Astrocyte of the cerebellum (primary cell): ENCODE measurements at regions not wholly inside any gene's neighbourhood (a gene's known extent, or its start where the extent isn't known, plus 50 kb on each side); places are given as distances from the start of the nearest gene placed in this dataset.
"Not testable (repeated sequence)": the region's sequence is repeated elsewhere in the genome, so short reads cannot be mapped to it uniquely, and the experiment has no call there.

ENCODE experiments used
- DNase-seq: peaks from one replicate; pipeline ENCODE4 v3.0.0-alpha.2; 2011; ENCODE audit warnings: low read depth
- H3K4me3 ChIP-seq: 2 replicates; pipeline ENCODE4 v1.5.1; 2011; ENCODE audit warnings: mild to moderate bottlenecking, low read depth, low read length, moderate library complexity
- in situ Hi-C: cut with HindIII; loops from 2 replicates; pipeline ENCODE4 v1.10.0; 2017; ENCODE audit warnings: low sequenced_read_pairs
- TF ChIP-seq, protein P1 (sequence below): IDR thresholded peaks from 2 replicates; pipeline ENCODE4 v1.5.1; 2012; ENCODE audit warnings: low read length, low read depth, moderate library complexity, mild to moderate bottlenecking; ENCODE audit errors: missing control alignments

DNA sequence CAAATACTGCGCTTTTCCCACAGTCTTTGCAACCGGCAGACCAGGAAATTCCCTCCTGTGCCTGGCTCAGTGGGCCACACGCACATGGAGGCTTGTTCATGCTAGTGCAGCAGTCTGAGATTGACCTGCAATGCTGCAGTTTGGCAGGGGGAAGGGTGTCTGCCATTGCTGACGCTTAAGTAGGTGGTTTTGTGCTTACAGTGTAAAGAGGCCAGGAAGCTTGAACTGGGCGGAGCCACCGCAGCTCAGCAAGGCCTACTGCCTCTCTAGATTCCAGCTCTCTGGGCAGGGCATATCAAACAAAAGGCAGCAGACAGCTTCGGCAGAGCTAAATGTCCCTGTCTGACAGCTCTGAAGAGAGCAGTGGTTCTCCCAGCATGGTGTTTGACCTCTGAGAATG, 390.5 kb upstream of the TECRL start:
- H3K4me3 ChIP-seq: no peak overlapping the region
- DNase-seq: no peak
- TF ChIP-seq, protein P1, sequence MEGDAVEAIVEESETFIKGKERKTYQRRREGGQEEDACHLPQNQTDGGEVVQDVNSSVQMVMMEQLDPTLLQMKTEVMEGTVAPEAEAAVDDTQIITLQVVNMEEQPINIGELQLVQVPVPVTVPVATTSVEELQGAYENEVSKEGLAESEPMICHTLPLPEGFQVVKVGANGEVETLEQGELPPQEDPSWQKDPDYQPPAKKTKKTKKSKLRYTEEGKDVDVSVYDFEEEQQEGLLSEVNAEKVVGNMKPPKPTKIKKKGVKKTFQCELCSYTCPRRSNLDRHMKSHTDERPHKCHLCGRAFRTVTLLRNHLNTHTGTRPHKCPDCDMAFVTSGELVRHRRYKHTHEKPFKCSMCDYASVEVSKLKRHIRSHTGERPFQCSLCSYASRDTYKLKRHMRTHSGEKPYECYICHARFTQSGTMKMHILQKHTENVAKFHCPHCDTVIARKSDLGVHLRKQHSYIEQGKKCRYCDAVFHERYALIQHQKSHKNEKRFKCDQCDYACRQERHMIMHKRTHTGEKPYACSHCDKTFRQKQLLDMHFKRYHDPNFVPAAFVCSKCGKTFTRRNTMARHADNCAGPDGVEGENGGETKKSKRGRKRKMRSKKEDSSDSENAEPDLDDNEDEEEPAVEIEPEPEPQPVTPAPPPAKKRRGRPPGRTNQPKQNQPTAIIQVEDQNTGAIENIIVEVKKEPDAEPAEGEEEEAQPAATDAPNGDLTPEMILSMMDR: no peak
- in situ Hi-C loops: no loop called here

DNA sequence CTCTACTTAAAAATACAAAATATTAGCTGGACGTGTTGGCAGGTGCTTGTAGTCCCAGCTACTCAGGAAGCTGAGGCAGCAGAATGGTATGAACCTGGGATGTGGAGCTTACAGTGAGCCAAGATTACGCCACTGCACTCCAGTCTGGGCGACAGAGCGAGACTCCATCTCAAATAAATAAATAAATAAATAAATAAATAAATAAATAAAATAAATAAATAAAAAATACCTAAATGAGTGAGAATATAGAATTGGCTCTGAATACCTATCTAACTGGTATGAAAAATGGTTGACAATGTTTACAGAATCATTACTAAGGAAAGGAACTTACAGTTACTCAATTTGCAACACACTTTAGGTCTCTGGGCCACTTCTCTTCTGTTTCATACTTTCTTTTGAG, 389.6 kb upstream of the TECRL start:
- DNase-seq, in situ Hi-C loops, H3K4me3 ChIP-seq: not testable (repeated sequence)

DNA sequence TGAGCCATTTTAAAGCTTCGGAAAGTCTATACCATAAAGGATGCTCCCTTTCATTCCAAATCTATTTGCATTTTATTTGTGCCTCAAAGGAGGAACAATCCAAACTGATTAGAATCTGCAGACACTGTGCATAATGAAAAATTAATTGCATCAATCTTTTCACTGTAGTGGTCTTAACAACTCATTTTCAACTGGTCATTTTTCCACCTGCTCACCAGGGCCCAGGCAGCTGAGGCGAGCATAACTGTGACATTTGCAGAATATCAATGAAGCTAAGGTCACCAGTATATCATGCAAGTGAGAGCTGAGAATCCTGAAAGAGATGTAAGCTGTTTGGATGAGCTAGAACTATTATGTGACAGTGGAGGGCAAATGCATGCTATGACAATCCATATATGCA, 387.3 kb upstream of the TECRL start:
- in situ Hi-C loops: no loop called here
- TF ChIP-seq, protein P1: no peak
- H3K4me3 ChIP-seq: no peak overlapping the region
- no peak for DNase-seq

DNA sequence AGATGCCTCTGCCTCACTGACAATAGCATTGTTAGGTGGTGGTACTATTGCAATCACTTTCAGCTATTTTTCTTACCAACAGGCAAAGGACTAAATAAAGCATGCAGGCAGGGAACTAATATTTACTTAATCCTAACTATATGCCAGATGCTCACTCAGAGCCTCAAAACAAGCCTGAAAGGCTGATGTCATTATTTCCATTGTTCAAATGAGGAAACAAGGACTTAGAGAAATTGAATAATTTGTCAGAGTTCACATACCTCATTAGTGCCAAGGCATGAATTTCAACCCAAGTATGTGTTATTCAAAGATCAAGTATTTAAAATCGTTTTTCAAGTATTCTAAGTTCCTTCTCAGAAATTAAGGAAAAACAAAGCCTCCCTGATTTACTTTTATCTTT, 374.9 kb upstream of the TECRL start:
- TF ChIP-seq, protein P1: no peak
- no peak overlapping the region for H3K4me3 ChIP-seq
- DNase-seq: peak; percentile 90
- in situ Hi-C loops: no loop called here

DNA sequence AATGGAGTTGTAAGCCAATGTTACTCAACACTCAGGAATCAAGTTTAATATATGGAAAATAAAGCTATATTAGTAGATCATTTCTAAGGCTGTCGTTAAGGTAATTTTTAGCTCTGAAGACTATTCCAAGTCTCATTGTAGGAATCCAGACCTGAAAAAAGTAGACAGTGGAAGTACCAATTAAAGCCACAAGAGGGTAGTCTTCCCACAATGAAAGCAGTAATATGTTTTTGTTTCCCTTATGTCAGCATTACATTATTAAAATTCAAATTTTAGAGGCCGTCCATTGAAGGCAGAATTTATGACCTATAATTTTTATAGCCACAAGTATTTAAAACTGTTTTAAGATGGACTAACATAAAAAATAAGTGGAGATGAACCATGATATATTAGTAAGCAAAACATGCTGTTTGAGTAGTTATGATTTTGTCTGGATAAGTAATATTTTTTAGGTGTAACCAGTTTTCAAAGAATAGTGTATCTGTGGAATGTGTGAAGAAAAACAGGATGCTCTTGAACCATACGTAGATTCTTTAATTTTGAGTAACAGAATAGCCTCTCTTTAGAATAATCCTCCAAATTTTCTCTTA, 372.6 kb upstream of the TECRL start:
- peak; percentile 58 for DNase-seq
- TF ChIP-seq, protein P1: peak; percentile 53
- in situ Hi-C loops: no loop called here
- no peak overlapping the region for H3K4me3 ChIP-seq

DNA sequence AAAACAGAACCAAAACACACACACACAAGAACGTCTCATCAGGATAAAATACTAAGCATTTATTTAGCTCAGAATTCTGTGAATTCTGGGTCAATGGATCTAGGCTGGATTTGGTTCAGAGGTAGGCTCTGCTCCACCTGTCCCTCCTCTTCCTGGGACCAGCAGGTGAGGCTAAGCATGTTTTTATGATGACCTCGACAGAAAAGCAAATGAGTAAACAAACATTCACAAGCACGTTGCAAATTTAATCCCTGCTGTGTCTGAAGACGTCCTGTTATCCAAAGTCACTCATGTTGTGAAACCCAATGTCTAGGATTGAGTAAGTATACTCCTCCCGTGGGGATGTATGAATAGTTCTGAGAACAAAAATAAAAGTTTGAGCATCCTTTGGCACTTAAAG, 371.4 kb upstream of the TECRL start:
- TF ChIP-seq, protein P1: no peak
- in situ Hi-C loops: no loop called here
- H3K4me3 ChIP-seq: no peak overlapping the region
- no peak for DNase-seq

DNA sequence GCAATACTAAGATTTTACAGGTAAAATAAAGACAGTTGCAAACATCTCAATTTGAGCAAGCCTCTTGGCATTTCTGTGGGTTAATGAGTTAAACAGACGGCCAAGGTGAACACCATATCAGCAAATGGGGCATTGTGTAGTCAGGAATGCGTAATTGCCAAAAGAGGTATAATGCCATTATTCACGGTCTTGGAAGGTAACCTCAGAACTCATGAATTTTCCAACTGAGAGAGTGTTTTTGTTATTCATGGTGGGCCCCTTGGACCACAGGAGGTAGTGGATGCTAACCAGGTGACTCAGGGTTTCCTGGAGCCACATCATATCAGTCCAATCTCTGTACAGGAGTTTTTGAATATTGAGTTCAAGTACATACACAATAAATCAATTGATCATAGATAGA, 368.0 kb upstream of the TECRL start:
- peak; percentile 73 for DNase-seq

More for the DNA sequence above, 368.0 kb upstream of the TECRL start:
- TF ChIP-seq, protein P1: no peak
- in situ Hi-C loops: no loop called here
- H3K4me3 ChIP-seq: no peak overlapping the region
